Activated naive CD8-positive, alpha-beta T cell treated with anti-CD3 and anti-CD28 coated beads, Interleukin-2, amount 10 ng/mL, durations not matched to agents 7 days and 5 days (primary cell): ENCODE measurements at regions not wholly inside any gene's neighbourhood (a gene's known extent, or its start where the extent isn't known, plus 50 kb on each side); places are given as distances from the start of the nearest gene placed in this dataset.

Experiments used
- ATAC-seq: fragments of 150-1000 bp; cut with Tn5 transposase; one replicate; pipeline ENCODE4 v1.10.0; 2021; ENCODE audit warnings: low read depth, moderate library complexity
- POLR2A ChIA-PET: fragments of 350-600 bp; sonication (Branson Sonifier 250); formaldehyde crosslinking; loops from one replicate; lab custom pipeline; 2021; ENCODE audit warnings: antibody characterized with exemption; lab: Charles Lee
- DNase-seq: peaks from one replicate; pipeline ENCODE4 v3.0.0; 2021
- H3K27ac Mint-ChIP-seq: one replicate; pipeline ENCODE4 v1.8.0; 2022; ENCODE audit warnings: mild to moderate bottlenecking, mixed read lengths
- H3K27me3 Mint-ChIP-seq: one replicate; pipeline ENCODE4 v1.8.0; 2022; ENCODE audit warnings: mild to moderate bottlenecking, moderate library complexity, mixed read lengths
- H3K36me3 Mint-ChIP-seq: one replicate; pipeline ENCODE4 v1.8.0; 2021; ENCODE audit warnings: mild to moderate bottlenecking, mixed read lengths
- H3K4me1 Mint-ChIP-seq: one replicate; pipeline ENCODE4 v1.8.0; 2021; ENCODE audit warnings: mixed read lengths
- H3K4me3 Mint-ChIP-seq: one replicate; pipeline ENCODE4 v1.8.0; 2022; ENCODE audit warnings: mild to moderate bottlenecking, moderate library complexity, mixed read lengths
- H3K9me3 Mint-ChIP-seq: one replicate; pipeline ENCODE4 v1.8.0; 2021; ENCODE audit warnings: mixed read lengths

DNA sequence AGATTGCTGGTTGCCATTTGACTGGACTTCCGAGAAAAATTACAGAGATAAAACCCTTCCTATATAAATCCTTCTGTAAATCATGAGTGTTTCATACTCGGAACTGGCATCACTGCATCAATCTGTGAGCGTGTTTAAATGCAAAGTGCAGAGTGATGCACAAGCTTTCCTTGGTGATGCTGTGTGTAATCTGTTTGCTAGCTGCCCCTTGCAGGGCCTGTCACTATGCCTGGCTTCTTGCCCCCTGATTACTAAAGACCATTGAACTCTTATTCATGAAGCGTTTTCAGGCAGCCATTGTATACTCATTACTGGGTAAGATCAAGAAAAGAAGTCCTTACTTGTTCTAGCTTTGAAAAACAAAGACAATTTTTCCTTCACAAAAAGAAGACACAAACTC lies 266.9 kb upstream of the FANCL start:
- Mint-ChIP-seq H3K9me3 (no peaks in the 10 kb centered on the region), H3K27me3 (peaks cover 2% of the 10 kb centered on the region), H3K4me1 (no peaks in the 10 kb centered on the region), H3K27ac (no peak overlapping the region), H3K36me3 (no peaks in the 10 kb centered on the region), H3K4me3 (no peak overlapping the region)
- DNase-seq (no peak), ATAC-seq (no peak)
- POLR2A ChIA-PET = no interaction called here

DNA sequence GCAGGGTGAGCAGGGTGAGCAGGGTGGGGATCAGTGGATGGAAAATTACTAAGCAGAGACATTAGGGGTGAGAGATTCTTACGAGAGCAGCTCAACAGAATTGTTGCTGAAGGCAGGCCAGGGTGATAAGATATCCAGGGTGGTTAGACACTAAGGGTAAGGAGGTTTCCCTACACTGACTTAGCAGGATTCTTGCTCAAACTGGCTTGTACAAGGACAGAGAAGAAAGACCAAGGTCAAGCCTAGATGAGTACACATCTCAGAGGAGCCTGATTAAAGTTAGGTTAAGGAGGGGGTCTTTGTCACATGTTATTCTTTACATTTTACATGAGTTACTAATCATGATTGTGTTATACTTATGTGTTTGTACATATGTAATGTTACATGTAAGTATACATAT lies 262.8 kb upstream of the FANCL start:
- H3K27me3 Mint-ChIP-seq = peaks cover 4% of the 10 kb centered on the region
- POLR2A ChIA-PET = no interaction called here
- no peak overlapping the region for H3K4me3 Mint-ChIP-seq
- no peaks in the 10 kb centered on the region for H3K9me3 Mint-ChIP-seq
- DNase-seq (no peak), ATAC-seq (no peak)
- no peaks in the 10 kb centered on the region for H3K36me3 Mint-ChIP-seq
- no peaks in the 10 kb centered on the region for H3K4me1 Mint-ChIP-seq
- no peak overlapping the region for H3K27ac Mint-ChIP-seq

DNA sequence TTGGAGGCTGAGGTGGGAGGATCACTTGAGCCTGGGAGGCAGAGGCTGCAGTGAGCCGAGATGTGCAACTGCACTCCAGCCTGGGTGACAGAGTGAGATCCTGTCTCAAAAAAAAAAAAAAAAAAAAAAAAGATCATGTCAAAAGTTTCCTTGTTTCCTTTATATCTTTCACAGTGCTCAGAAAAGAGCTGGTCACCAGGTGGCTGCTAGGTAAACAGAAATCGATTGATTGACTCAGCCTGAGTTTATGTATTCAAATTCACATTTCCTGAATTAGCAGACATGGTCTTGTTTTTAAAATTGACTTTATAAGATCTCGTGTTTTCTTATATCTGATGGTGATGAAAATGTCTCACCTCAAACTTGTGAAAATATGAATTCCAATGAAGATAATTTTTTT lies 261.8 kb upstream of the FANCL start:
- peaks cover 3% of the 10 kb centered on the region for H3K27me3 Mint-ChIP-seq
- ATAC-seq (no peak), DNase-seq (no peak)
- H3K4me1 Mint-ChIP-seq = no peaks in the 10 kb centered on the region
- POLR2A ChIA-PET = no interaction called here
- H3K36me3 Mint-ChIP-seq = no peaks in the 10 kb centered on the region
- H3K9me3 Mint-ChIP-seq = no peaks in the 10 kb centered on the region
- no peak overlapping the region for H3K27ac Mint-ChIP-seq
- H3K4me3 Mint-ChIP-seq = no peak overlapping the region

- Mint-ChIP-seq H3K27ac (no peak overlapping the region), H3K36me3 (no peaks in the 10 kb centered on the region), H3K4me3 (no peak overlapping the region), H3K4me1 (no peaks in the 10 kb centered on the region), H3K27me3 (peaks cover 3% of the 10 kb centered on the region), H3K9me3 (no peaks in the 10 kb centered on the region)
- POLR2A ChIA-PET = no interaction called here
- ATAC-seq (no peak), DNase-seq (no peak)
Observed at GRCh38 chr2:58501371-58502160, 260.4 kb upstream of the FANCL start.

GRCh38 chr2:58497168-58497567 lies 256.0 kb upstream of the FANCL start:
- H3K27me3 Mint-ChIP-seq = peaks cover 13% of the 10 kb centered on the region
- DNase-seq (no peak), ATAC-seq (no peak)
- no peak overlapping the region for H3K4me3 Mint-ChIP-seq
- no peak overlapping the region for H3K27ac Mint-ChIP-seq
- H3K36me3 Mint-ChIP-seq = no peaks in the 10 kb centered on the region
- H3K9me3 Mint-ChIP-seq = no peaks in the 10 kb centered on the region
- H3K4me1 Mint-ChIP-seq = no peaks in the 10 kb centered on the region
- POLR2A ChIA-PET = no interaction called here

- no peak overlapping the region for H3K27ac Mint-ChIP-seq
- H3K9me3 Mint-ChIP-seq = no peaks in the 10 kb centered on the region
- ATAC-seq = no peak
- POLR2A ChIA-PET = no interaction called here
- DNase-seq = no peak
- H3K4me1 Mint-ChIP-seq = no peaks in the 10 kb centered on the region
- peaks cover 10% of the 10 kb centered on the region for H3K27me3 Mint-ChIP-seq
- no peaks in the 10 kb centered on the region for H3K36me3 Mint-ChIP-seq
- no peak overlapping the region for H3K4me3 Mint-ChIP-seq
Observed at GRCh38 chr2:58495806-58496205, 254.7 kb upstream of the FANCL start.

GRCh38 chr2:58494071-58494501 lies 253.0 kb upstream of the FANCL start:
- H3K9me3 Mint-ChIP-seq = no peaks in the 10 kb centered on the region
- H3K27ac Mint-ChIP-seq = no peak overlapping the region
- H3K27me3 Mint-ChIP-seq = peaks cover 10% of the 10 kb centered on the region
- ATAC-seq (no peak), DNase-seq (no peak)
- no peaks in the 10 kb centered on the region for H3K36me3 Mint-ChIP-seq
- POLR2A ChIA-PET = no interaction called here
- no peak overlapping the region for H3K4me3 Mint-ChIP-seq
- H3K4me1 Mint-ChIP-seq = no peaks in the 10 kb centered on the region

DNA sequence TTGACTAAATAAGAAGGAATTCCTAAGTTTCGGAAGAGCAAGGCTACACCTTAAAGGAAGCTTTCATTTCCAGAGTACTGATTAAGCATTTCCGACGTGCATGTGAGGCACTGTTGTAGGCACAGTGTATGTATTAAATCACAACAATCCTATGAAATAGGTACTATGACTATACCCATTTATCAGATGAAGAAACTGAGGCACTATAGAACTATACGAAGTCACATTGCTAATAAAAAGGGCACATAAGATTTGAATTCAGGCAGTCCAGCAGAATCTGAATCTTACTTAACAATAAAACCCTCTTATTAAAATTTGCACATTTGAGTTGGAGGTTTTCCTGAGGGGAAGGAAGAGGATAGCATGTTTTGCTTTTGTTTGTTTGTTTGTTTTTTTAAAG lies 243.5 kb upstream of the FANCL start:
- Mint-ChIP-seq H3K27ac (no peak overlapping the region), H3K4me3 (no peak overlapping the region), H3K27me3 (peaks cover 4% of the 10 kb centered on the region)

GRCh38 chr2:58484221-58484620 lies 243.1 kb upstream of the FANCL start:
- Mint-ChIP-seq H3K9me3 (peaks cover 7% of the 10 kb centered on the region), H3K36me3 (no peaks in the 10 kb centered on the region), H3K27ac (no peak overlapping the region), H3K4me3 (no peak overlapping the region), H3K27me3 (peaks cover 4% of the 10 kb centered on the region), H3K4me1 (no peaks in the 10 kb centered on the region)
- POLR2A ChIA-PET = no interaction called here
- DNase-seq = no peak
- no peak for ATAC-seq

More for the DNA sequence above, 243.5 kb upstream of the FANCL start:
- POLR2A ChIA-PET = no interaction called here
- no peaks in the 10 kb centered on the region for H3K36me3 Mint-ChIP-seq
- DNase-seq (no peak), ATAC-seq (no peak)
- H3K4me1 Mint-ChIP-seq = no peaks in the 10 kb centered on the region
- H3K9me3 Mint-ChIP-seq = peaks cover 7% of the 10 kb centered on the region

DNA sequence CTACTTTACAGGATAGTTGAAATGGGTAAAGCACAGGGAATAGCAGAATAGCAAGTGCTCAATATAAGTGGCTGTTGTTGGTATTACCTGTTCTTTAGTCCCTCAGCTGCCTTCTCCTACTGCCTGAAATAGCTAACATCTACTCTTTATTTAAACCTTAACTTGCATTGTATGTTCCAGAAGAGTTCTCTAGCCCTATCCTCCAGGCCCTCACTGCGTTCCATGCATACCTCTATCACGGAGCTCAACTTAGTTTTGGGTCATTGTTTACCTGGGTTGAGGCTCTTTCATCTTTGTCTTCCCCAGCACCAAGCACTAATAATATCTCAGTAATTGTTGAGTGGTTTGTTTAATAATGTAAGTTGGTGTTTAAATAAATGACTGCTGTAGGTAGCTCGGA lies 242.2 kb upstream of the FANCL start:
- DNase-seq (no peak), ATAC-seq (no peak)
- Mint-ChIP-seq H3K4me1 (no peaks in the 10 kb centered on the region), H3K4me3 (no peak overlapping the region), H3K36me3 (no peaks in the 10 kb centered on the region), H3K27me3 (peaks cover 4% of the 10 kb centered on the region), H3K9me3 (peaks cover 7% of the 10 kb centered on the region), H3K27ac (no peak overlapping the region)
- POLR2A ChIA-PET = no interaction called here

- no peak overlapping the region for H3K4me3 Mint-ChIP-seq
- peaks cover 2% of the 10 kb centered on the region for H3K27me3 Mint-ChIP-seq
- H3K4me1 Mint-ChIP-seq = no peaks in the 10 kb centered on the region
- ATAC-seq = no peak
- H3K9me3 Mint-ChIP-seq = peaks cover under 1% of the 10 kb centered on the region
- no peak for DNase-seq
- POLR2A ChIA-PET = no interaction called here
- no peaks in the 10 kb centered on the region for H3K36me3 Mint-ChIP-seq
- no peak overlapping the region for H3K27ac Mint-ChIP-seq
Observed at GRCh38 chr2:58481670-58482069, 240.5 kb upstream of the FANCL start.

DNA sequence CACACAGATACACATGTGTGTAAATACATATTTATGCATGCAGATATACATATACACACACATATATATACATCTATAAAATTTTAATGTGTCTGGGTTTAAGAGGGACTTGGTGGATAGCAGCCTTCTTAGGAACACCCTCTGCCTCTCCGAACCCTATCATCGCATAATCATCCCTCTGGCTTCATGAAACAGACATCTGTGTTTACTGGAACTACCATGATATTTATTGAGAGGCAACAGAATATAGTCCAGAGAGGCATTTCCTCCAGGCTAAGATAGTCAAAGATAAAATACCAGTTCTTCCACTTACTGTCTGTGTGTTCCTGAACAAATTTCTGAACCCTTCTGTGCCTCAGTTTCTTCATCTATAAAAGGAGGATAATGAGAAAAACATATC lies 239.0 kb upstream of the FANCL start:
- ATAC-seq = no peak
- POLR2A ChIA-PET = no interaction called here
- no peaks in the 10 kb centered on the region for H3K9me3 Mint-ChIP-seq
- no peak overlapping the region for H3K27ac Mint-ChIP-seq
- peaks cover 3% of the 10 kb centered on the region for H3K27me3 Mint-ChIP-seq
- H3K4me3 Mint-ChIP-seq = no peak overlapping the region
- DNase-seq = no peak
- H3K36me3 Mint-ChIP-seq = no peaks in the 10 kb centered on the region
- no peaks in the 10 kb centered on the region for H3K4me1 Mint-ChIP-seq

DNA sequence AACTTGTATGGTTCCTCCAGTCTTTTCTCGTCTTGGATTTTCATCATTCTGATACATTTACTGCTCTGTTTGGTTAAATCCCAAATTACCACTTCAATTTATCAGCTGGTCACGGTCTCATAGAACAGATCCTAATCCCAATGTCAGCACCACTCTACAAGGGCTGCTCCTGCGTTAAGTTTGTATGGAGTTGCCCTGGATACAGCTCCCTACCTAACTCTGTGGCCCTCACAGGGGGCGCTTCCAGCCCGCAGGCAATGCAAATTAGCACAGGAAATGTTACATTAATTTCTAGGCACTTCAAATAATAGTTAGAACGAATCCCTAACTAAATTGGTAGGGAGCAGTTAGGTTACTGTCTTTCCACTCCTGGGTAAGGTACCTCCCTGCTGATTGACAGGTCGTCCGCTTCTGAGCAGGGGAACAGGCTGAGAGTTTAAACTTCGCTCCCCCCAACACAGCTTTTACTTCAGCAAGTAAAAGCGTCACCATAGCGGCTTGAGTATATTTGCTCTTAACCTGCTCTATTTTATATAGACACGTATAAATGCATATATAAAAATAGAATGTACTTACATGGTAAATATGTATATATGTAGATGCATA lies 238.5 kb upstream of the FANCL start:
- POLR2A ChIA-PET = no interaction called here

DNA sequence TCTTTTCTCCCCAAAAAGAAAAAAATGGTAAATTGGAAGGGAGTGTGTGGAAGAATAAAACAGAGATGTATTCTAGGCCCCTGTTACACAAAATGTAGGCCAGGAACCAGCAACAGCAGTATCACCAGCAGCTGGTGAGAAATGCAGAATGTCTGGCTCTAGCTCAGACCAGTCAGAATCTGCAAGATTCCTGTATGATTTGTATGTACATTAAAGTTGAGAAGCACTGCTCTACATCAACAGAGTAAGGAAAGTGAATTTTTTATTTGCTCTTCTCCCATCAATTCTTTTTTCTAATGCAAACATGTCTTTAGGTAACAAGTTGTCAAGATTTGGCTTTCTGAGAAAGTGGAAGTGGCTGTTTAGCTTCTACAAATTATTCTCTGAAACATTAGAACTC lies 235.4 kb upstream of the FANCL start:
- no peak for DNase-seq

More for the DNA sequence above, 238.5 kb upstream of the FANCL start:
- no peak overlapping the region for H3K4me3 Mint-ChIP-seq
- no peak overlapping the region for H3K27ac Mint-ChIP-seq
- ATAC-seq (no peak), DNase-seq (no peak)
- H3K36me3 Mint-ChIP-seq = no peaks in the 10 kb centered on the region
- H3K4me1 Mint-ChIP-seq = no peaks in the 10 kb centered on the region
- no peaks in the 10 kb centered on the region for H3K9me3 Mint-ChIP-seq
- peaks cover 3% of the 10 kb centered on the region for H3K27me3 Mint-ChIP-seq

More for the DNA sequence above, 235.4 kb upstream of the FANCL start:
- peaks cover 3% of the 10 kb centered on the region for H3K27me3 Mint-ChIP-seq
- H3K4me3 Mint-ChIP-seq = no peak overlapping the region
- H3K9me3 Mint-ChIP-seq = no peaks in the 10 kb centered on the region
- no peak overlapping the region for H3K27ac Mint-ChIP-seq
- ATAC-seq = no peak
- no peaks in the 10 kb centered on the region for H3K36me3 Mint-ChIP-seq
- POLR2A ChIA-PET = no interaction called here
- H3K4me1 Mint-ChIP-seq = no peaks in the 10 kb centered on the region
